ENCODE measurements at regions not wholly inside any gene's neighbourhood (a gene's known extent, or its start where the extent isn't known, plus 50 kb on each side); places are given as distances from the start of the nearest gene placed in this dataset.
"Not testable (repeated sequence)": the region's sequence is repeated elsewhere in the genome, so short reads cannot be mapped to it uniquely, and the experiment has no call there.

DNA sequence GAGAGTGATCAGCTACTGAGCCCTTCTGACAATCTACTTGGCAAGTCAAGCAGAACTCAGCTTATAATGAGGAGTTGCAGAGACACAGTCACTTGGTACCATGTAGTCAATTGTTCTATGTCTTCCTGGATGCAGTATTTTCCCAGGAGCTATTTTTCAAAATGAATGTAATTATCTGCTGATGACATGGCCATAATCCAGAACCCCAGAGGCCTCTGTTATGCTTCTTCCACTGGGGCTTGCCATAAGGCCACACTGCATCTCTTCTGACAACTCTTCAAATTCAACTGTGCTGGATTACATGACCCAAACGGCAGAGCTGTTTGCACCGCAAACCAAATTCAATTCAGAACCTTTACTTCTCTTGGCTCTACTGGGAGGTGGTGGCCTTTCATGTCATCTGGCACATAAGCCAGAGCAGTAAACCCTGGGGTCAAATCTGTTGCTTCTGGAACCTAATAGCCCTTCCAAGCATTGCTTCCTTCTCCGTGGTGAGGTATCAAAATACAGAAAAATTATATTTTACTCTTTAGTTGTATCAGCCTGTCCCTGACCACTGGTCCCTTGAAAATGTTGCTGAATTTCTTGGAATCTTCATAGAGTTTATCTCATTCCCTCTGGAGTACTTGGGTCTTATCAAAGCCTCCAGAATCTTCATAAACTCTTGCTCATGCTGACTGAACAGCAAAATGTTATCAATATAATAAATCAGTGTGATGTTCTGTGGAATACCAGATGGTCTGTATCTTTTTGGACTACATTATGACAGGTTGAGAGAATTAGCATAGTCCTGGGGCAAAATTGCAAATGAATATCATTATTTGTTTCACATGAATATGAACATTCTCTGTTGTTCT, 79.4 kb upstream of the DCN start:
- DNase-seq, result no peak

DNA sequence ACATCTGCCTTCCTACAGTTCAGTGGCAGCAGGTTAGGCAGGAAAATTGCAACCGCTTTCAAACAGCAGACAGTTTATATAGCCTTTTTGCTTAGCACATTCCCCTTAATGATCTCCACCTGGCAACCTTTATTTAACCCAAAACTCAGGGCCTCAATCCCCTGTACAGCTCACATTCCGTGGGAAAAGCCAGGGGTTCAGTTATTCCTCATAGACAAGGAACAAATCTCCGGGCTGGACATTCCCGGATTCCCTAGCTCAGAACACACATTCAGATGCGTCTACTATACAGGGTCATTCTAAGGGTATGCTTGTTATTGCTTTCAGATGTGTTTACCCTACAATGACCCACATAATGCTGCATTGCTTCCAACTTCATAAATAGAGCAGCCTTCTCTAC, 73.8 kb upstream of the DCN start:
- DNase-seq, result no peak

DNA sequence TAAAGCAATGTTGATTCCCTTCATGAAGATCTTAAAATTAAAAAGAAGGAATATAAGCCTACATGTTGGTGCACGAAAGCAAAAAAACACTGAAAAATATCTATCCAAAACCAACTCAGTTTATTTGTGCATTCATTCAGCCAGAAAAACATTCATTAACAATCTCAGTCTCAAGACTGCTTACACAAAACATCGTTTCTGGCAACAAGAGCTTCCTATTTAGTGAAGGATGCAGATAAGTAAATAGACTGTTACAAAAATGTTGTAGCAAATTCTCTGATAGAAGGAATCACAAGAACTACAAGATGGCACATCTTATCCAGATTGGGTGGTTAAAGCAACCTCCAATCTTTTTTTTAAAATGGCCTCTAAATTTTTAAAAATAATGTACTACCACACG, 69.7 kb upstream of the DCN start:
- no peak for DNase-seq

DNA sequence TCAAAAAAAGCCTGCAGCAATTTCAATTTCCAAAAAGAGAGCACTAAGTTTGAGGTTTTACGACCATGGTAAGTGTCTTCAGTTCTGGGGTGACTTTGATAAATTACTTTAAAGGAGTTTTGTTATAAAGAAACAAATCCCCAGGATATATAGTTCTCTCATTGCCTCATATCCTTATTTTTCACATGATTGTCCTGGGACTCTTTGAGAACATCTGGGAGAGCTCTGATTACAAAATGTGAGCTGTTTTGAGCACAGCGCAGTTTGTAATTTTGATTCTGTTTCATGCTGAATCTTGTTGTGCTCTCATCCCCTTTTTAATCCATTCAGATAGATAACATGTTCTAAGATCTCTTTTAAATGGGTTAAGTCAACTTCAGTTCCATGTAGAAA, 67.7 kb upstream of the DCN start:
- DNase-seq, result no peak

DNA sequence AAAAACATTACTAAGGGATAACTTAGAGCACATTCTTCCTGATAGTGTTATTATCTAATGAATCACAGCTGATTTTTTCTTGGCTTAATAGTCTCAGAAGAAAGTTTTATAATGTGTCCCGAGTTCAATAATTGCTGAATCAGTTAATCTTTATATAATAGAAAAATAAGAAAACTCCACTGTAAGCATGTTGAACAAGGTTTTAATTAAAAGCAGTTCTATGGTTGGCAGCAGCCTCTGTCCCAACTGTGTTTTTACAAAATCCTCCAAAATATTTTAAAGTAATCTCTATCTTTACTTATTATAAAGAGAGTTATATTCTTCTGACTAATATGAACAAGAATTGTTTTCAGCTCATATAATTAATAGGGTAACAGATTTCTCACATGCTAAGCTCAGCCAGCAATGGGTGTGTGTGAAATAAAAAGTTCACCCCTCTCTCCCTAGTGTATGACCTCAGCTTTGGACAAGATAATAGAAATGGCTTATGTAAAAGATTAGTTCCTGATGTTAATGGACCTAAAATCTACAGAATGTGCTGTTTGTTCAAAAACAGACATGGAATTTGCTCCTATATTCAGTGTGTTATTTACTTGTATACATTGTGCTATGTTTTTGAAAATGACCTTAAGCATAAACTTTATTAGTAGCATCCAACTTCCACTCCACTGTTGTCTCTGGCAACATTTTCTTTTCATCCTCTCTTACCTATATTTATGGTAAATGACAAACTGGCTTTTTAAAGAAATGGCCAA, 67.1 kb upstream of the DCN start:
- no peak for DNase-seq

DNA sequence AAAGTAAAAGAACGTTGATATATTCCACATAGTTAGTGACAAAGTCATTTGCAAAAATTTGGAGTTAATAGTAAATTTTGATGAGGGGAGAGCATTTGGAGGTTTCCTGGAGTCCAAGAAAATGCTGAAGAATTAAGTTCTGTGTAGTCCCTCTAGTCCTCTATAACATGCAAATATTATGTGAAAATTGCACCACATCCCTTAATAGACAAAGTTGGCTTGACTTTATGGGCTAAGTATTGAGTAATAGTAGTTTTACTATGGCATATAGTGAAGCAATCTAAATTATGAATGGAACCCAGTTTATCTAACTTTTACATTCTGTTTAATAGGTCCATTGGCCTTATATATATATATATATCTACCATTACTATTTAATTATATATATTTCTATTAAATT, 66.4 kb upstream of the DCN start:
- no peak for DNase-seq

DNA sequence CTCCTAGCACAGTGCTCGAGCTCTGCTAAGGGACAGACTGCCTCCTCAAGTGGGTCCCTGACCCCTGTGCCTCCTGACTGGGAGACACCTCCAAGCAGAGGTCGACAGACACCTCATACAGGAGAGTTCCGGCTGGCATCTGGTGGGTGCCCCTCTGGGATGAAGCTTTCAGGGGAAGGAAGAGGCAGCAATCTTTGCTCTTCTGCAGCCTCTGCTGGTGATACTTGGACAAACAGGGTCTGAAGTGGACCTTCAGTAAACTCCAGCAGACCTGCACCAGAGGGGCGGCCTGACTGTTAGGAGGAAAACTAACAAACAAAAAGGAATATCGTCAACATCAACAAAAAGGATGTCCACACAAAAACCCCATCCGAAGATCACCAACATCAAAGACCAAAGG, 60.6 kb upstream of the DCN start:
- not testable (repeated sequence) for DNase-seq

DNA sequence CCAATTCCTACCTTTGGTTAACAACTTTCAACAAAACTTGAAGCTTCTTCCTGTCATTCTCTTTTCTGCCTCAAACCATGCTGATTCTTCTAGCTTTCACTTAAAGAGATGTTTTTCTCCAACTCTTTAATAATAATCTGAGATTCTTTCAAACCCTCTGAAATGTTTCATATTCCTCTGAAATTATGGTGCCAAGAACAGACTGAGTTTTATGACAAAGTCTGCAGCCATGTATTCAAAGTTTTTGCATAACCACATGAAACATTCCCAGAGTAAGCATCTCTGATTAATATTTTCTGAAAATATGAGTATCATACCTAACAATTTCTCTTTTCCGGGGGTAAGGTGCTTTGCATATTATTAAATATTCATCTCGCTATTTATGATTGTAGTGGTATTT, 59.1 kb upstream of the DCN start:
- no peak for DNase-seq

DNA sequence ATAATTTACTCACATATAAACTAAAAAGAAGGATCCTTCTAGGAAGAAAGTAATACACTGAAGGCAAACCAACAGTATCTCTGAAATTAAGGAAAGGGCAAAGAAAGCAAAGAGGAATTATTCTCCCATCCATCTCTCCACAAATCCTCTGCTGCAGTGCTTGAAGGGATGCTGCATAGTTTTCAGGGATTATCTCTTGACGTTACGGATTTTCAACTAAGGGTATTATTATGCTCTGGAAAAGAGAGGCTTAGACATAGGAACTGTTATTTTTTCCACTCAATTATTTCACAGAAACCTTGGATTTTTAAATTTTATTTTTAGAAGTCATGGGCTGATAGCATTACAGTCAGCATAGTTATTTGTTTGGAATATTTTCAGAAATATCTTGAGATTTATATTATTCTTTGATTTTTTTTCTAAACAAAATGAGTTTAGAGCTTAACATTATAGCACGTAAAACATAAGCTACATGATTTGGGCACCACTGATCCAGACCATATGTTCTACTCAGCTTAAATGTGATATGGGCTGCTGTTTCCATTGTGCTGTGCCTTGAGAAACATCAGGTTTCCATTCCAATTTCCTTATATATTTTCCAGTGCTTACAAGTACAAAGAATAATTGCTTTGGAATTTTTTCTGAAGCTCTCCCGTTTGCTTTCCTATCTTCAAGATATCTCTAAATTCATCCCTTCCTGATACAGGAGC, 57.9 kb upstream of the DCN start:
- no peak for DNase-seq

DNA sequence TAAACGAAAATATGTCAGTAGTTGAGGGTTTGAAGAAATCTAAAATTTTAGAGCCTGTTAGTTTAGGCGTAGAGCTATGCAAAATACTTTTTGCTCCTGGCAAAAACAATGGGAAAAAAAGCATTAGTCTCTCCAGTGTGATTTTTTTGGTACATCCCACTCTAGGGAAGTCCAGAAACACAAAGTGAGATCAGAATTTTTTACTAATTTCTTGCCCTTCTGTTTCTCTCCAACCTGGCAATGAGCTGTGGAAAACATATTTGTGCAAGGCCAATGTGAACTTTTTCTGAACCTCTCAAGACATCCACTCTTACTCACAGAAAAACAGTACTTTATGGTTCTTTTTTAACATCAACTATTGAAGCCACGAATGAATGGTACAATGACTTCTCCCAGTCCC, 56.9 kb upstream of the DCN start:
- DNase-seq, result no peak
